Neural crest cell (in vitro differentiated cells): ENCODE measurements at regions not wholly inside any gene's neighbourhood (a gene's known extent, or its start where the extent isn't known, plus 50 kb on each side); places are given as distances from the start of the nearest gene placed in this dataset.

ENCODE experiments used
- DNase-seq: peaks from one replicate; pipeline ENCODE4 v3.0.0; 2021; ENCODE audit warnings: low read depth, mixed read lengths, low spot score
- H3K27ac Mint-ChIP-seq: one replicate; pipeline ENCODE4 v1.8.0; 2021; ENCODE audit warnings: mild to moderate bottlenecking, mixed read lengths; ENCODE audit not compliant: unreplicated experiment
- H3K27me3 Mint-ChIP-seq: 2 replicates; pipeline ENCODE4 v1.8.0; 2021; ENCODE audit warnings: low read depth, mild to moderate bottlenecking, mixed read lengths
- H3K36me3 Mint-ChIP-seq: 2 replicates; pipeline ENCODE4 v1.8.0; 2021; ENCODE audit warnings: low read depth, mild to moderate bottlenecking, mixed read lengths
- H3K4me1 Mint-ChIP-seq: 2 replicates; pipeline ENCODE4 v1.8.0; 2021; ENCODE audit warnings: mixed read lengths
- H3K4me3 Mint-ChIP-seq: one replicate; pipeline ENCODE4 v1.8.0; 2021; ENCODE audit warnings: mild to moderate bottlenecking, mixed read lengths
- H3K9me3 Mint-ChIP-seq: 2 replicates; pipeline ENCODE4 v1.8.0; 2021; ENCODE audit warnings: mixed read lengths
- CTCF ChIP-seq: fragments of 200-600 bp; sonication (generic); conservative IDR thresholded peaks from 2 replicates; pipeline ENCODE4 v1.5.0; 2021; ENCODE audit warnings: antibody characterized with exemption, mild to moderate bottlenecking

GRCh38 chr10:110444004-110444337, 53.7 kb upstream of the DUSP5 start:
- no peak for DNase-seq
- TF ChIP-seq CTCF: no peak
- no peak overlapping the region for H3K4me3 Mint-ChIP-seq

GRCh38 chr10:110445871-110446270, 51.8 kb upstream of the DUSP5 start:
- Mint-ChIP-seq H3K36me3 (no peaks in the 10 kb centered on the region), H3K27me3 (no peaks in the 10 kb centered on the region), H3K9me3 (peaks cover 4% of the 10 kb centered on the region), H3K27ac (peak overlapping the region; percentile 12), H3K4me3 (no peak overlapping the region), H3K4me1 (peaks cover 27% of the 10 kb centered on the region)
- no peak for TF ChIP-seq CTCF
- DNase-seq: no peak

More at GRCh38 chr10:110444004-110444337, 53.7 kb upstream of the DUSP5 start:
- Mint-ChIP-seq H3K27me3 (no peaks in the 10 kb centered on the region), H3K36me3 (no peaks in the 10 kb centered on the region), H3K9me3 (peaks cover 1% of the 10 kb centered on the region), H3K27ac (no peak overlapping the region), H3K4me1 (peaks cover 27% of the 10 kb centered on the region)

GRCh38 chr10:110446277-110446676, 51.4 kb upstream of the DUSP5 start:
- H3K9me3 Mint-ChIP-seq: peaks cover 4% of the 10 kb centered on the region
- DNase-seq: no peak
- H3K36me3 Mint-ChIP-seq: no peaks in the 10 kb centered on the region
- peak overlapping the region; percentile 12 for H3K27ac Mint-ChIP-seq
- H3K4me3 Mint-ChIP-seq: no peak overlapping the region
- no peaks in the 10 kb centered on the region for H3K27me3 Mint-ChIP-seq
- no peak for TF ChIP-seq CTCF
- peaks cover 27% of the 10 kb centered on the region for H3K4me1 Mint-ChIP-seq

GRCh38 chr10:110446954-110447608, 50.6 kb upstream of the DUSP5 start:
- Mint-ChIP-seq H3K4me1 (peaks cover 22% of the 10 kb centered on the region), H3K36me3 (no peaks in the 10 kb centered on the region), H3K4me3 (no peak overlapping the region), H3K27ac (no peak overlapping the region), H3K9me3 (peaks cover 4% of the 10 kb centered on the region), H3K27me3 (no peaks in the 10 kb centered on the region)
- TF ChIP-seq CTCF: no peak
- no peak for DNase-seq

GRCh38 chr10:110447886-110448285, 49.8 kb upstream of the DUSP5 start:
- Mint-ChIP-seq H3K9me3 (peaks cover 4% of the 10 kb centered on the region), H3K27ac (no peak overlapping the region), H3K4me3 (no peak overlapping the region), H3K27me3 (no peaks in the 10 kb centered on the region), H3K36me3 (no peaks in the 10 kb centered on the region), H3K4me1 (peaks cover 17% of the 10 kb centered on the region)
- DNase-seq: no peak
- no peak for TF ChIP-seq CTCF
